Common myeloid progenitor, CD34-positive (primary cell): ENCODE measurements at regions not wholly inside any gene's neighbourhood (a gene's known extent, or its start where the extent isn't known, plus 50 kb on each side); places are given as distances from the start of the nearest gene placed in this dataset.

ENCODE experiments used
- CTCF ChIA-PET: fragments of 350-600 bp; sonication (Branson Sonifier 250); formaldehyde crosslinking; loops from one replicate; lab custom pipeline; 2021; ENCODE audit warnings: antibody characterized with exemption; lab: Charles Lee
- POLR2A ChIA-PET: fragments of 350-600 bp; sonication (Branson Sonifier 250); formaldehyde crosslinking; loops from one replicate; lab custom pipeline; 2021; ENCODE audit warnings: antibody characterized with exemption; lab: Charles Lee
- DNase-seq, 3 donors: peaks; one replicate each; pipeline versions ENCODE4 v3.0.0 to v3.0.0-alpha.2; 2013
- H3K27ac ChIP-seq, 2 experiments: 1 replicate in 1 of 2; 2 replicates in 1 of 2; pipeline ENCODE4 v1.7.0; 2013; ENCODE audit warnings: inconsistent platforms in 2 of 2, low read length in 2 of 2, mild to moderate bottlenecking in 2 of 2, low read depth in 1 of 2, moderate library complexity in 1 of 2; ENCODE audit not compliant: severe bottlenecking in 2 of 2, insufficient read depth in 1 of 2, poor library complexity in 1 of 2
- H3K27me3 ChIP-seq, 5 experiments: replicated peaks in 2 of 5; 1 replicate in 3 of 5; 2 replicates in 2 of 5; pipeline versions ENCODE4 v1.6.1 to v1.7.0; 2013; ENCODE audit warnings: low read length in 4 of 5, mild to moderate bottlenecking in 2 of 5, moderate library complexity in 2 of 5, inconsistent platforms in 1 of 5; ENCODE audit not compliant: insufficient read depth in 5 of 5, control insufficient read depth in 4 of 5
- H3K36me3 ChIP-seq, 4 experiments: 1 replicate in 2 of 4; 2 replicates in 2 of 4; pipeline versions ENCODE4 v1.6.1 to v1.7.0; 2013; ENCODE audit warnings: low read length in 3 of 4, control low read depth in 1 of 4, mild to moderate bottlenecking in 1 of 4; ENCODE audit not compliant: control insufficient read depth in 4 of 4, insufficient read depth in 4 of 4
- H3K4me1 ChIP-seq, 4 experiments: 1 replicate in 3 of 4; 2 replicates in 1 of 4; pipeline versions ENCODE4 v1.6.1 to v1.7.1; 2013; ENCODE audit warnings: low read length in 3 of 4, mild to moderate bottlenecking in 3 of 4, control low read depth in 1 of 4, inconsistent platforms in 1 of 4, moderate library complexity in 1 of 4; ENCODE audit not compliant: control insufficient read depth in 4 of 4, insufficient read depth in 4 of 4; ENCODE audit errors: control extremely low read depth in 1 of 4
- H3K4me3 ChIP-seq, 7 experiments: 1 replicate in 4 of 7; 2 replicates in 3 of 7; pipeline versions ENCODE4 v1.5.1 to v1.7.0; 2013; ENCODE audit warnings: mild to moderate bottlenecking in 7 of 7, low read length in 6 of 7, moderate library complexity in 6 of 7, inconsistent platforms in 2 of 7, low read depth in 2 of 7, control low read depth in 1 of 7; ENCODE audit not compliant: insufficient read depth in 4 of 7, control insufficient read depth in 1 of 7; ENCODE audit errors: extremely low read depth in 1 of 7
- H3K9me3 ChIP-seq, 5 experiments: 1 replicate in 4 of 5; 2 replicates in 1 of 5; pipeline versions ENCODE4 v1.6.1 to v1.7.1; 2013; ENCODE audit warnings: low read length in 4 of 5, mild to moderate bottlenecking in 2 of 5, inconsistent platforms in 1 of 5, low read depth in 1 of 5, moderate library complexity in 1 of 5; ENCODE audit not compliant: control insufficient read depth in 4 of 5, insufficient read depth in 2 of 5; ENCODE audit errors: control extremely low read depth in 1 of 5
- WGBS: methylation state at CpG from one replicate; pipeline ENCODE4 v1.1.5; 2013; ENCODE audit not compliant: insufficient coverage; 5-methylcytosine and 5-hydroxymethylcytosine counted together

- Histone ChIP-seq H3K36me3 (no peaks in the 10 kb centered on the region), H3K4me1 (peaks cover 0 to 48% (median 21%) of the 10 kb centered on the region in 4 experiments), H3K4me3 (no peak overlapping the region), H3K27ac (no peak overlapping the region), H3K27me3 (no peaks in the 10 kb centered on the region), H3K9me3 (peaks cover 0 to under 1% (median 0%) of the 10 kb centered on the region in 5 experiments)
- WGBS: 34% methylated on average over 7 of the region's 7 CpGs
- POLR2A ChIA-PET: no interaction called here
- peak in 2 of 3 donors; percentile 60 to 74 for DNase-seq
- CTCF ChIA-PET: no interaction called here
Observed at GRCh38 chr1:29711582-29712283, 475.4 kb downstream of the PTPRU start.

GRCh38 chr1:29709704-29710280 lies 473.5 kb downstream of the PTPRU start:
- Histone ChIP-seq H3K27me3 (peaks cover 0 to 16% (median 0%) of the 10 kb centered on the region in 5 experiments), H3K4me1 (peaks cover 0 to 47% (median 21%) of the 10 kb centered on the region in 4 experiments), H3K9me3 (no peaks in the 10 kb centered on the region), H3K4me3 (no peak overlapping the region), H3K36me3 (no peaks in the 10 kb centered on the region), H3K27ac (no peak overlapping the region)
- POLR2A ChIA-PET: no interaction called here
- WGBS: 79% methylated on average over 6 of the region's 9 CpGs
- DNase-seq: no peak
- CTCF ChIA-PET: interaction anchor here (0.7 to 1.4 kb wide), 2 partner anchors 9 to 12 kb away, joined by 3 to 5 read pairs; no protein-coding TSS in a partner anchor

GRCh38 chr1:29708796-29709703 lies 472.7 kb downstream of the PTPRU start:
- Histone ChIP-seq H3K27ac (no peak overlapping the region), H3K36me3 (no peaks in the 10 kb centered on the region), H3K27me3 (peaks cover 0 to 23% (median 0%) of the 10 kb centered on the region in 5 experiments), H3K4me1 (peaks cover 0 to 46% (median 18%) of the 10 kb centered on the region in 4 experiments), H3K4me3 (no peak overlapping the region), H3K9me3 (no peaks in the 10 kb centered on the region)
- ChIA-PET POLR2A (no interaction called here), CTCF (interaction anchor here (0.7 to 1.4 kb wide), 2 partner anchors 8 to 11 kb away, joined by 3 to 5 read pairs; no protein-coding TSS in a partner anchor)
- DNase-seq: peak in 2 of 3 donors; percentile 18 to 24
- WGBS: 34% methylated on average over 10 of the region's 13 CpGs

GRCh38 chr1:29708381-29708780 lies 472.1 kb downstream of the PTPRU start:
- Histone ChIP-seq H3K27ac (no peak overlapping the region), H3K27me3 (peaks cover 0 to 26% (median 0%) of the 10 kb centered on the region in 5 experiments), H3K4me3 (no peak overlapping the region), H3K36me3 (no peaks in the 10 kb centered on the region), H3K4me1 (peaks cover 0 to 46% (median 18%) of the 10 kb centered on the region in 4 experiments), H3K9me3 (no peaks in the 10 kb centered on the region)
- WGBS: no CpG with 5 or more reads among the region's 1 CpG
- POLR2A ChIA-PET: no interaction called here
- DNase-seq: no peak
- CTCF ChIA-PET: no interaction called here

- ChIA-PET POLR2A (no interaction called here), CTCF (no interaction called here)
- 94% methylated on average over 8 of the region's 9 CpGs for WGBS
- Histone ChIP-seq H3K27me3 (peaks cover 0 to 26% (median 0%) of the 10 kb centered on the region in 5 experiments), H3K36me3 (no peaks in the 10 kb centered on the region), H3K4me1 (peaks cover 0 to 43% (median 17%) of the 10 kb centered on the region in 4 experiments), H3K27ac (no peak overlapping the region), H3K9me3 (no peaks in the 10 kb centered on the region), H3K4me3 (no peak overlapping the region)
- no peak for DNase-seq
Observed at GRCh38 chr1:29707796-29708195, 471.5 kb downstream of the PTPRU start.

GRCh38 chr1:29706936-29707335 lies 470.6 kb downstream of the PTPRU start:
- peaks cover 0 to 34% (median 14%) of the 10 kb centered on the region in 4 experiments for H3K4me1 ChIP-seq
- no peaks in the 10 kb centered on the region for H3K36me3 ChIP-seq
- peak overlapping the region in 1 of 7 experiments; percentile 28 for H3K4me3 ChIP-seq
- 6% methylated on average over 15 of the region's 28 CpGs for WGBS
- no peaks in the 10 kb centered on the region for H3K9me3 ChIP-seq
- no peak overlapping the region for H3K27ac ChIP-seq
- peaks cover 0 to 26% (median 0%) of the 10 kb centered on the region in 5 experiments for H3K27me3 ChIP-seq
- CTCF ChIA-PET: no interaction called here
- POLR2A ChIA-PET: no interaction called here
- peak; percentile 62 to 82 (median 77) for DNase-seq
